ENCODE measurements at regions not wholly inside any gene's neighbourhood (a gene's known extent, or its start where the extent isn't known, plus 50 kb on each side); places are given as distances from the start of the nearest gene placed in this dataset.
A peak's percentile ranks its signal among the peaks of the same experiment; 100 is the strongest.

DNA sequence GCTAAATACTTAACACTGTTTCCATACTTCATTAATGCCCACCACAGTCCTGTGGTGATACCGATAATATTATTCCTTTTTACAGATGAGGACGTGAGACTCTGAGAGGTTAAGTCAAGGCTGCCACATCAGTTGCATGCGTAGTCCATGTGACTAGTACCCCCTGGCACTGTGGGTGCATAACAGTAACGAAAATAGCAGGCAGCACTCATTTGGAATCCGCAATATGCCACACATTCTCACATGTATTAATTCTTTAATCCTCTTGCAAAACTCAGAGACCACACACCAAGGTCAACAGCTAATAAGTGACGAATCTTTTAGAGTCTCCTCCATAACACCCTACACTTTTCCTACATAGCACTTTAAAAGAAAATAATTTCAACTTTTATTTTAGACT lies 99.5 kb upstream of the HABP2 start:
- no peak for TF ChIP-seq POLR2A (IDR thresholded peaks at IDR 0.05)
- TF ChIP-seq, protein P1, sequence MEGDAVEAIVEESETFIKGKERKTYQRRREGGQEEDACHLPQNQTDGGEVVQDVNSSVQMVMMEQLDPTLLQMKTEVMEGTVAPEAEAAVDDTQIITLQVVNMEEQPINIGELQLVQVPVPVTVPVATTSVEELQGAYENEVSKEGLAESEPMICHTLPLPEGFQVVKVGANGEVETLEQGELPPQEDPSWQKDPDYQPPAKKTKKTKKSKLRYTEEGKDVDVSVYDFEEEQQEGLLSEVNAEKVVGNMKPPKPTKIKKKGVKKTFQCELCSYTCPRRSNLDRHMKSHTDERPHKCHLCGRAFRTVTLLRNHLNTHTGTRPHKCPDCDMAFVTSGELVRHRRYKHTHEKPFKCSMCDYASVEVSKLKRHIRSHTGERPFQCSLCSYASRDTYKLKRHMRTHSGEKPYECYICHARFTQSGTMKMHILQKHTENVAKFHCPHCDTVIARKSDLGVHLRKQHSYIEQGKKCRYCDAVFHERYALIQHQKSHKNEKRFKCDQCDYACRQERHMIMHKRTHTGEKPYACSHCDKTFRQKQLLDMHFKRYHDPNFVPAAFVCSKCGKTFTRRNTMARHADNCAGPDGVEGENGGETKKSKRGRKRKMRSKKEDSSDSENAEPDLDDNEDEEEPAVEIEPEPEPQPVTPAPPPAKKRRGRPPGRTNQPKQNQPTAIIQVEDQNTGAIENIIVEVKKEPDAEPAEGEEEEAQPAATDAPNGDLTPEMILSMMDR (IDR thresholded peaks at IDR 0.05): no peak
- H3K27me3 ChIP-seq: no peaks in the 10 kb centered on the region
- intact Hi-C loops (cut with DNase I): no loop called here

DNA sequence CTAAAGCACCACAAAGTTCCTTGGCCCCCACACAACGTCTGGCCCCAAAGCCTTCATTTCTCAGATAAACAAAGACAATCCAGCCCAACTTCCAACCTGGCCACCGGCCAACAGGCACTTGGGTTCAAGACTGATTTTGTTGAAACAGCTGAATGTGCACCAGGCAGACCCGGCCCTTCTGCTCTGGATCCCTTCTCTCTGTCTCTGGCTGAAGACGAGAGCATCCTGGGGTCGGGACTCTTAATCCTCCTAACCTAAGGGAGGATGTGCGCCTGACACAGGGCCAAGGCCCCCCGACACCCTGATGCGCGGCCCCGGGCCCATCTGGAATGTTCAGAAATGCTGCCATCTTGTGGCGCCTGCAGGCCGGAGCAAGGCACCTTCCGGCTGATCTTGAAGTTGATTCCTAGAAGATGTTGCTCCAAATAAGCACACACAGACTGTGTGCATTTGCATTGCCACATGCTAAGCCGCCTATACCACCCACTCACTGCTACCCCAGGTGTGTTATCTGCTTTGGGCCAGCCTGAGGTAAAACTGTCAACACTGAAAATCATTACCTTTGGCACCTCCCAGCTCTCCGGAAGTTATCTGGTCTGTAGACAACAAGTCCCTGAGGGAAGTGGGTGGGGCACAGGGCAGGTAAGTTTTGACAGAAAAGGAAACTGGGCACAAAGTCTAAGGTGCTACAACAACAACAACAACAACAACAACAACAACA lies 98.4 kb upstream of the HABP2 start:
- H3K27me3 ChIP-seq: no peaks in the 10 kb centered on the region
- peak overlapping the region in 1 of 3 donors; percentile 33 for H3K27ac ChIP-seq
- peaks cover 0 to 8% of the 10 kb centered on the region in 2 donors for H3K4me1 ChIP-seq
- WGBS, 2 donors: 8 to 17% methylated on average over 7 to 14 of the region's 15 CpGs
- TF ChIP-seq, protein P1 (IDR thresholded peaks at IDR 0.05): peak; percentile 40 to 78 (median 65)
- no peak for TF ChIP-seq POLR2A (IDR thresholded peaks at IDR 0.05)
- intact Hi-C loops (cut with DNase I): no loop called here
- no peaks in the 10 kb centered on the region for H3K36me3 ChIP-seq
- DNase-seq: peak; percentile 51 to 76
- no peak overlapping the region for H3K4me3 ChIP-seq (replicated peaks in 1 of 3)
- no peaks in the 10 kb centered on the region for H3K9me3 ChIP-seq

More for the DNA sequence above, 99.5 kb upstream of the HABP2 start:
- H3K4me3 ChIP-seq (replicated peaks in 1 of 3): no peak overlapping the region
- no peak overlapping the region for H3K27ac ChIP-seq
- H3K4me1 ChIP-seq: peaks cover 0 to 8% of the 10 kb centered on the region in 2 donors
- no peaks in the 10 kb centered on the region for H3K36me3 ChIP-seq
- no peak for DNase-seq
- H3K9me3 ChIP-seq: no peaks in the 10 kb centered on the region
- 94 to 97% methylated on average over 6 of the region's 6 CpGs for WGBS, 2 donors

DNA sequence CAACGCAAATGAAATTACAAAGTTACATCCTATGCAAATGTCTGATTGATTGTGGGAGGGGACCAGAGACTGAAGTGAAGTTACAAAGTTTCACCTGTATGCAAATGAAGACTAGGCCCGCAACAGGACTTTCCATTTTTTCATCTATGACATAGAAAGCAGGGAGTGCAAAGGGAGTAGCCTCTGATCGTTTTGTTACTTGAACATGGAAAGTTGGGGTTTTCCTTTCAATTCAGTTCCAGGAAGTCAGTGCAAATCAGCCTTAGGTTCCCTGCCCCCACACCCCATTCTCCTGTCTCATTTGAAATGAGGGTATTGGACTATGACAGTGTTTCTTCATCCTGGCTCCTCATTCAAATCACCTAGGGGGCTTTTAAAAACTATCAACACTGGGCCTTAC lies 96.9 kb upstream of the HABP2 start:
- Histone ChIP-seq H3K36me3 (no peaks in the 10 kb centered on the region), H3K27me3 (no peaks in the 10 kb centered on the region), H3K9me3 (no peaks in the 10 kb centered on the region), H3K4me3 (replicated peaks in 1 of 3) (no peak overlapping the region), H3K27ac (no peak overlapping the region), H3K4me1 (peaks cover 0 to 8% of the 10 kb centered on the region in 2 donors)
- intact Hi-C loops (cut with DNase I): no loop called here
- WGBS, 2 donors: 46 to 85% methylated on average over 3 of the region's 3 CpGs
- no peak for DNase-seq
- TF ChIP-seq, protein P1 (IDR thresholded peaks at IDR 0.05): no peak

DNA sequence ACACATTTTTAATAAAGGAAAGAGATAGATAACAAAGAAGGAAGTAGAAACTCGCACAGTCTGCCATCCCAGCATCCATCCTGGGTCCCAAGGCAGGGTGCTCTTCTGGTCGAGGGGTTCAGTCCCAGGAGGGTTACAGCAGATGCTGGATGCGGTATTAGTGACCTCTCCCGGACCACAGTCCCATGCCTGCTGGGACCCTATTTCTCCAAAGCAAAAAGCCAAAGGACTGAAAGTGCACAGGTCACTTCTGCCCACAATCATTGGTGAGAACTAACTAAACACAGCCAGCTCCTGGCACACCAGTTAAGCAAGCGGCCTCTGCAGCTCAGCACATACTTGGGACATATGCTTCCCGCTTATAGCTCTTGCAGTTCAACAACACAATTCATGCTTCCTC lies 96.1 kb upstream of the HABP2 start:
- intact Hi-C loops (cut with DNase I): no loop called here
- 89 to 91% methylated on average over 6 of the region's 6 CpGs for WGBS, 2 donors
- DNase-seq: no peak

DNA sequence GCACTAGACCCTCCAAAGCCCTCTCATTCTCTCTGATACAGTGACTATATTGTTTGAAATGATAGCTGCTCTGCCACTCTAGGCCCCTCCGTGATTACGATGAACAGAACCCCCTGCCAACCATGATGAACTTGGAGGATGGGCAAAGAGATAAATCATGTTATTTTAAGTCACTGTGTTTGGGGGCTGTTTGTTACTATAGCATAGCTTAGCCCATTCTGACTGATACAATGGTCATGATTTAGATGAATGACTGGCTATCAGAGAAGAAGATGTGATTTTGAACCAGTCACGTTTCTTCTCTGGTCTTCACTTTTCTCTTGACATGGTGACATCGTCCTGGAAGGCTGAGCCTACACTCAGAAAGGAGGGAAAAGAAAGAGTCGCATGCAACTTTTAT lies 95.4 kb upstream of the HABP2 start:
- no peak overlapping the region for H3K4me3 ChIP-seq (replicated peaks in 1 of 3)
- H3K27ac ChIP-seq: no peak overlapping the region
- intact Hi-C loops (cut with DNase I): no loop called here
- H3K4me1 ChIP-seq: peaks cover 0 to 8% of the 10 kb centered on the region in 2 donors
- H3K36me3 ChIP-seq: no peaks in the 10 kb centered on the region
- no peaks in the 10 kb centered on the region for H3K27me3 ChIP-seq
- no peak for DNase-seq
- 97% methylated on average over 5 of the region's 5 CpGs for WGBS, 2 donors
- no peak for TF ChIP-seq POLR2A (IDR thresholded peaks at IDR 0.05)
- TF ChIP-seq, protein P1 (IDR thresholded peaks at IDR 0.05): no peak
- no peaks in the 10 kb centered on the region for H3K9me3 ChIP-seq

More for the DNA sequence above, 96.1 kb upstream of the HABP2 start:
- Histone ChIP-seq H3K4me1 (peaks cover 0 to 8% of the 10 kb centered on the region in 2 donors), H3K27me3 (no peaks in the 10 kb centered on the region), H3K27ac (no peak overlapping the region), H3K4me3 (replicated peaks in 1 of 3) (no peak overlapping the region), H3K36me3 (no peaks in the 10 kb centered on the region), H3K9me3 (no peaks in the 10 kb centered on the region)
- no peak for TF ChIP-seq POLR2A (IDR thresholded peaks at IDR 0.05)
- TF ChIP-seq, protein P1 (IDR thresholded peaks at IDR 0.05): no peak
